COLO829 (cell line): ENCODE measurements at regions not wholly inside any gene's neighbourhood (a gene's known extent, or its start where the extent isn't known, plus 50 kb on each side); places are given as distances from the start of the nearest gene placed in this dataset.
A peak's percentile ranks its signal among the peaks of the same experiment; 100 is the strongest.
"Not testable (repeated sequence)": the region's sequence is repeated elsewhere in the genome, so short reads cannot be mapped to it uniquely, and the experiment has no call there.

Experiments used
- DNase-seq: peaks from one replicate; pipeline ENCODE4 v3.0.0; 2012; ENCODE audit warnings: low spot score

GRCh38 chr5:143908959-143909358, 97.0 kb downstream of the HMHB1 start:
- no peak for DNase-seq

GRCh38 chr5:143913008-143913752, 101.2 kb downstream of the HMHB1 start:
- DNase-seq, result no peak

GRCh38 chr5:143914756-143915155, 102.8 kb downstream of the HMHB1 start:
- no peak for DNase-seq

- no peak for DNase-seq
These were observed 104.5 kb downstream of the HMHB1 start for GRCh38 chr5:143916451-143916850.

DNA sequence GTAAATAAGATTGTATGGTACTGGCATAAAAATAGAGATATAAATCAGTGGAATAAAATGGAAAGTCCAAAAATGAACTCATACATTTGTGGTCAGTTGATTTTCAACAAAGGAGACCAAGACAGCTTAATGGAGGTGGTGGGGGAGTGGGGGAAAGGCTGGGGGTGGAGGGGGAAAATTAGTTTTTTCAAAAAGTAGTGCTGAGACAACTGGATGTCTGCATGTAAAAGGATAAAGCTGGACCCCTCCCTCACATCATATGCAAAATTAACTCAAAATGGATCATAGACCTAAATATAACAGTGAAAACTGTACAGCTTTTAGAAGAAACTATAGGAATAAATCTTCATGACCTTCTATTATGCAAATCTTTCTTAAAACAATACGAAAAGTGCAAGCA, 107.0 kb downstream of the HMHB1 start:
- DNase-seq, result no peak

DNA sequence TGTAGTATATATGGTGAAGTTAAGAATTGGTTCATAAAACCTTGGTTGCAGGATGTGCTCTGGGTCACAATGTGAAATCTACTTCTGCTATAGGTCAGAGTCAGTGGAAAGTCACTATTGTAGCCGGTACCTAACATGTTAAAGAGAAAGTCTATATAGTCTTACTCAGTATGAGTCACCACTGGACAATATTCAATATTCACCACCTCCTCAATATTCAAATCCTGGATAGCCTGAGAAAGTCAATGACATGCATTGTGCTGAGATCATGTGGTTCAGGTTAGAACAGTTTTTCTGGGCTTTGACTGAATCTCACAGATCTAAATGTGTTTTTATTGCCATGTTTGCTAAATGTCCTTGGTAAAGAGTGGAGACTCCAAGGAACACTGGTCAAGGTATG, 108.8 kb downstream of the HMHB1 start:
- peak; percentile 64 for DNase-seq

DNA sequence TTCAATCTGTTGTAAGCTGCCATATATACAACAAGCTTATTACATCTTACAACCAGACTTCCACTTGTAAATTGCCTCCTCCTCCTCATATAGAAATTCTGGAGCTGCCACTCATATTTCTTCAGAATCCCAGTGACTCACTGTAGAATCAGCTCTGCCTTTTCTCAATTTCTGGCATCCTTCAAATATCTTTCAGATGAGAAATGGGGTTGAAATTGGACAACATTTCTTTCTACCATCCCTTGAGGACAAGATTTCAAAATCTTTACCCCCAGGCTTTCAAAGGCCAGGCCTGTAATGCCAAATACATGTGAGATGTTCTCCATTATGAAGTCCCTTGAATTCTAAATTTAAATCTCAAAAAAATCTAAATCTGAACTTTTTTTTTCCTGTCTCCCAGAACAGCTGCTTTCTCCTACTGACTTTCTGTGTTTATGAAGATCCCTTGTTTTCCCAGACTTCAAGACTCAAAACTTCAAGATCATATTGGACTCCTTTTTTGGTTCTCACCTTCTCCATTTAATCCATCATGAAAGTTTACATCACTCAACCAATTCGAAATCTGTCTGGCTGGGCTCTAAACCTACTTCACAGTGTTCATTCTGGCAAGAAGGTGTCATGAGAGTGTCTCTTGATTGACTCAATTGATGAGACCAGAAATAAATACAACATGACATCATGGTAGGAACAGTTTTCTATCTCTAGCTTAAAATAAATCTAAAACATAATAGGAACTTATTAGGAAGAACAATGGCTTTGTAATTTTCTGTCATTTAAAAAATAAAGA, 109.8 kb downstream of the HMHB1 start:
- DNase-seq, result peak; percentile 26

GRCh38 chr5:143922718-143923117, 110.8 kb downstream of the HMHB1 start:
- DNase-seq, result no peak

DNA sequence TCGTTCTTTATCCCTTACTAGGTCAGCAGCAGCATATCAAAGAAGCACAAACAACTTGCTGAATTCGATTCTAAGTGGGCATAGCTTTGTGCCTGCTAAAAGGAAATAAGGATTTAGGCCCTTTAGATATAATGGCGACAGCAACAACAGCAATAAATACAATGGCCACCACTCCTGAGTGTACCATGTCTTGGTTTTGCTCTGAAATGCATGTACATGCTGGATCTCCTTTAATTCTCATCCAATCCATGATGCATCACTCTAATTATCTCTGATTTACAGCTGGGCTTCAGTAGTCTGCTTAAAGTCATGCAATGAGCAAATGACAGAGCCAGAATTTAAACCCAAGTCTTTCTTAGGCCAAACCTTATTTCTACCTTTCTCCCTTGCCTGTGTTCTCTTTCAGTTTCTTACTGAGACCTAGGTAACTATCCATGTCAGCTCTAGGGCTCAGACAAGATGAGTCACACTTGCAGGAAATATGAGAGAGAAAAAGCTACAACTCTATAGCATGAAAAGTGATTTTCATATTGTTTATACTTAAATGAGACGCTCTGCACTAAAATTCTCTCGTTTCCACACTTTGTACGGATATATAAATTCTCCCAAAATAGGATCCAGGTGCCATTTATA, 111.8 kb downstream of the HMHB1 start:
- DNase-seq, result no peak

DNA sequence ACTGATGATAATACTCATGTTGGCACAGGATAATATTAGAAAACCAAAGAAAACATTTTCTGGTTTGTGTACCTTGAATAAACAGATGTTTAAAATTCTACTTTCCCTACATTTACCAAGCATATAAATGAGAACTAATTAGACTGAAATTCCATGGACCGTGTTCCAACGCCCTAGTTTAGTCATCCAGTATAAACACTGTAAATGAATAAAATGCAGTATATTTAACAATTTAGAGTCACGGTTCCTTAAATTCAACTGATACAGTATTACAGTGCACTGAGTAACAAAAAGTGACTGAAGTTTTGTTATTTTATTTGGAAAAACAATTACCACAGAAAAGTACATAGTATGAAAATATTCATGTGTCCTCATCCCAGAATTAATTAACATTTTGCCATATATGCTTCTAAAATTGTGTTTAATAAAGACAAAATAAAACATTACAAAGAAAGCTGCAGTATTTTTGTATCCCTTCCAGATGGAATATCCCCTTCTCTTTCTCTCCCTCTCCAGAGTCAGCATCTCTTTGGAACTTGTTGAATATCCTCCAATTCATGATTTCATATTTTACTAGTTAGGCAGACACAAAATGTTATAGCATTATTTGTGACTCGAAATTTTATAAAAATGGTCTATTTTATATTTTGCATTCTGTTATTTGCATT, 112.5 kb downstream of the HMHB1 start:
- DNase-seq, result no peak

DNA sequence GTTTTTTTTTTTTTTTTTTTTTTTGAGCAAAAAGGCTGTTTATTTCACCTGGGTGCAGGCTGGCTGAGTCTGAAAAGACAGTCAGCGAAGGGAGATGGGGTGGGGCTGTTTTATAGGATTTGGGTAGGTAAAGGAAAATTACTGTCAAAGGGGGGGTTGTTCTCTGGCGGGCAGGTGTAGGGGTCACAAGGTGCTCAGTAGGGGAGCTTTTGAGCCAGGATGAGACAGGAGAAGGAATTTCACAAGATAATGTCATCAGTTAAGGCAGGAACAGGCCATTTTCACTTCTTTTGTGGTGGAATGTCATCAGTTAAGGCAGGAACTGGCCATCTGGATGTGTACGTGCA, 113.0 kb downstream of the HMHB1 start:
- DNase-seq, result not testable (repeated sequence)

- no peak for DNase-seq
These were observed 117.5 kb downstream of the HMHB1 start for GRCh38 chr5:143929486-143929885.

DNA sequence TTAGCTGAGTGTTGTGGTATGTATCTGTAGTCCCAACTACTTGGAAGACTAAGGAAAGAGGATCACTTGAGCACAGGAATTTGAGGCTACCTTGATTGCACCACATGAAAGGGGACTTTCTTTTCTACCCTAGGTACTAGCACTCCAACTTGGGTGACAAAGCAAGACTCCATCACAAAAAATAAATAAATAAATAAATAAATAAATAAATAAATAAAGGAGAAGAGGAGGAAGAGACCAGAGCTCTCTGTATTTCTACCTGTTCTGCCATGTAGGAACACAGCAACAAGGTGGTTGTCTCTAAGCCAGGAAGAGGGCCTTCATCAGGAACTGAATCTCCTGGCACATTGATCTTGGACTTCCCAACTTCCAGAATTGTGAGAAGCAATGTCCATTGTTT, 118.6 kb downstream of the HMHB1 start:
- no peak for DNase-seq

- no peak for DNase-seq
These were observed 119.5 kb downstream of the HMHB1 start for GRCh38 chr5:143931476-143931875.

GRCh38 chr5:143931986-143932385, 120.0 kb downstream of the HMHB1 start:
- DNase-seq, result no peak

DNA sequence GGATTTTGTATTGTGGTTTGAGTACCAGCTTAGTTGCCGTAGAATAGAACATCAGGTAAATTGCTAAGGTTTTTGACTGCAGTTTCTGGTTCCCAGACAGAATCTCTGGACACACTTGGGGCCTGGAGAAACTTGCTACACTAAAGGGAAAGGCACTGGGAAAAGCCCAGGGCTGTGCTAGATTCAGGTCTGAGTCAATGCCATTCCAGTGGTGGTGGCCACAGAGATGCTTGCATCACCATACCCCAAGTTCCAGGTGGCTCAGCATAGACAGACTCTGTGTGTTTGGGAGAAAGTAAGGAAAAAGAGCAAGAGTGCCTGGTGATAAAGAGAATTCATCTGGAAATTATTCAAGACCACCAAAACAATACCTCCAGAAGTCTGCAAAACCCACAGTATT, 120.6 kb downstream of the HMHB1 start:
- no peak for DNase-seq

DNA sequence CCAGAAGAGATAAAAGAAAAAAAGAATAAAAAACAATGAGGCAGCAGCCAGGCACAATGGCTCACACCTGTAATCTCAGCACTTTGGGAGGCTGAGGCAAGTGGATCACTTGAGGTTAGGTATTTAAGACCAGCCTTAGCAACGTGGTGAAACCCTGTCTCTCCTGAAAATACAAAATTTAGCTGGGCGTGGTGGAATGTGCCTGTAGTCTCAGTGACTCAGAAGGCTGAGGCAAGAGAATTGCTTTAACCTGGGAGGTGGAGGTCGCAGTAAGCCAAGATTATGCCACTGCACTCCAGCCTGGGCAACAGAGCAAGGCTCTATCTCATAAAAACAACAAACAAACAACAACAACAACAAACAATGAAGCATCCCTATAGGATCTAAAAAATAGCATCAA, 121.5 kb downstream of the HMHB1 start:
- DNase-seq, result no peak

GRCh38 chr5:143934821-143935220, 122.9 kb downstream of the HMHB1 start:
- no peak for DNase-seq

DNA sequence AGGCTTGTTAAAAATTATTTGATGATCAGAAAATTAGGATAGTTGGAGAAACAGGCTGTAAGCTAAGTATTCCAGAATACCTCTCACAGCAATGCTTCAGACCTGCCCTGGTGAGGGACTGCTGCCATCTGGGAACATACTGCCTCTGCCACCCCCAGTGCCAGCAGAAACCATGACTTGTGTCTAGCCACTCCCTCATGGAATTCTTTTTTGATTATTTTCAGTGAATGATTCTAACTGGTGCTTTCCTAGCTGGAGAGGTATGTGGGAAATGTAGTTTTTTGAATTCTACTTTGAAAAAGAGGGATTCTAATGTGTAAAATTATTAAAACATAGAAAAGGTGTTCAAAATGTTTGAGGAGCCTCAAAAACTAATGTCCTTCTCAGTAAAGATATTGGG, 126.3 kb downstream of the HMHB1 start:
- DNase-seq, result no peak

GRCh38 chr5:143946837-143947236, 134.9 kb downstream of the HMHB1 start:
- DNase-seq, result no peak

DNA sequence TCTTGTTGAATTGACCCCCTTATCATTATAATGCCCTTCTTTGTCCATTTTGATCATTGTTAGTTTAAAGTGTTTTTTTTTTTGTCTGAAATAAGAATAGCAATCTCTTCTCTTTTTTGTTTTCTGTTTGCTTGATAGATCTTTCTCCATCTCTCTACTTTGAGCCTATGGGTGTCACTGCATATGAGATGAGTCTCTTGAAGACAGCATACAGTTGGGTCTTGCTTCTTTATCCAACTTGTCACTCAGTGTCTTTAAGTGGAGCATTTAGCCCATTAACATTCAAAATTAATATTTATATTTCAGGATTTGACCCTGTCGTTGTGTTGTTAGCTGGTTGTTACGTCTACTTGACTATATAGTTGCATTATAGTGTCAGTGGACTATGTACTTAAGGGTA, 135.4 kb downstream of the HMHB1 start:
- no peak for DNase-seq

DNA sequence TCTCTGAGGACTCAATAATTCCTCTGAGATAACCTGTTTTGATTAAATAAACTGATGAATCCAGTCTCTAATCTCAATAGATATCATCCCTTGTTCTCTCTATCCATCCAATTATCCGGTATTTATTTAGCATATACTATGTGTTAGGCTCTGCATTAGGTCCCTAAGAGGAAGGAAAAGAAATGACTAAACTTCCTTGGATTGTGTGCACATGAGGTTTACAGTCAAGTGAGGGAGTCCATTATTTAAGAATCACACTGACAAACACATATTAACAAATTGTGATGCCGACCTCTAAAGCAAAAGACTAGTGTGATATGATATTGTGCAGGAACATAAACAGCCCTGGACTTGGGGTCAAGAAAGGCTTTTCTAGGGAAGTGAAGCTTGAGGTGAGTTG, 140.8 kb downstream of the HMHB1 start:
- no peak for DNase-seq

- DNase-seq, result no peak
These were observed 141.9 kb downstream of the HMHB1 start for GRCh38 chr5:143953851-143954250.
